Stomach (tissue), 8 donors: ENCODE measurements at regions not wholly inside any gene's neighbourhood (a gene's known extent, or its start where the extent isn't known, plus 50 kb on each side); places are given as distances from the start of the nearest gene placed in this dataset.
A peak's percentile ranks its signal among the peaks of the same experiment; 100 is the strongest.
"Not testable (repeated sequence)": the region's sequence is repeated elsewhere in the genome, so short reads cannot be mapped to it uniquely, and the experiment has no call there.

ENCODE experiments used
- DNase-seq, 2 donors: peaks; one replicate each; pipeline versions ENCODE4 v3.0.0 to v3.0.0-alpha.2; 2013 to 2019
- H3K27ac ChIP-seq, 5 donors: fragments of 200-600 bp in 4 of 5; sonication (generic) in 4 of 5; one replicate each; pipeline ENCODE4 v1.5.1; 2013 to 2019; ENCODE audit warnings: mild to moderate bottlenecking in 1 of 5, moderate library complexity in 1 of 5
- H3K27me3 ChIP-seq, 3 donors: fragments of 200-600 bp; sonication (generic); one replicate each; pipeline ENCODE4 v1.5.1; 2017 to 2019; ENCODE audit warnings: mixed run types in 1 of 3
- H3K36me3 ChIP-seq, 4 donors: fragments of 200-600 bp; sonication (generic); 1 replicate in 3 of 4; 2 replicates in 1 of 4; pipeline ENCODE4 v1.5.1; 2016 to 2019
- H3K4me1 ChIP-seq, 4 donors: fragments of 200-600 bp; sonication (generic); one replicate each; pipeline ENCODE4 v1.5.1; 2016 to 2019
- H3K4me3 ChIP-seq, 4 donors: fragments of 200-600 bp; sonication (generic) in 3 of 4; one replicate each; pipeline ENCODE4 v1.5.1; 2016 to 2019; ENCODE audit warnings: mild to moderate bottlenecking in 1 of 4
- H3K9me3 ChIP-seq, 4 donors: fragments of 200-600 bp; sonication (generic); one replicate each; pipeline ENCODE4 v1.5.1; 2016 to 2019
- EP300 ChIP-seq: sonication (generic); formaldehyde crosslinking; IDR thresholded peaks from one replicate; pipeline ENCODE4 v1.6.1; 2017; ENCODE audit warnings: antibody characterized with exemption
- POLR2A ChIP-seq, 4 donors: fragments of 450-650 bp; IDR thresholded peaks; one replicate each; pipeline ENCODE4 v1.6.1; 2016; ENCODE audit warnings: antibody characterized with exemption in 4 of 4, control low read depth in 2 of 4, mild to moderate bottlenecking in 1 of 4, moderate library complexity in 1 of 4
- POLR2AphosphoS5 ChIP-seq, 3 donors: sonication (generic); formaldehyde crosslinking; IDR thresholded peaks; one replicate each; pipeline ENCODE4 v1.6.1; 2016; ENCODE audit warnings: antibody characterized with exemption in 3 of 3
- WGBS, 5 donors: extraction: QIAGEN DNeasy Blood & Tissue Kit in 3 of 5; methylation state at CpG; one replicate each; pipeline versions ENCODE4 v1.1.5 to v1.1.7; 2013 to 2018; 5-methylcytosine and 5-hydroxymethylcytosine counted together
- intact Hi-C: fragments of 100-400 bp; cut with DNase I; formaldehyde crosslinking; loops from one replicate; pipeline ENCODE4 v1.15.1; 2023; ENCODE audit warnings: low total_unique reads
- TF ChIP-seq, protein P1 (sequence below), 7 experiments: fragments of 450-650 bp in 4 of 7; fragments of 200-600 bp in 3 of 7; sonication (generic) in 3 of 7; IDR thresholded peaks; one replicate each; pipeline ENCODE4 v1.5.1; 2016 to 2019; ENCODE audit warnings: antibody characterized with exemption in 7 of 7, control low read depth in 2 of 7, mild to moderate bottlenecking in 1 of 7
- donor health status: healthy with polysubstance abuse.
- donor health status: Bipolar disorder and iron deficiency.
- donor health status: healthy.

DNA sequence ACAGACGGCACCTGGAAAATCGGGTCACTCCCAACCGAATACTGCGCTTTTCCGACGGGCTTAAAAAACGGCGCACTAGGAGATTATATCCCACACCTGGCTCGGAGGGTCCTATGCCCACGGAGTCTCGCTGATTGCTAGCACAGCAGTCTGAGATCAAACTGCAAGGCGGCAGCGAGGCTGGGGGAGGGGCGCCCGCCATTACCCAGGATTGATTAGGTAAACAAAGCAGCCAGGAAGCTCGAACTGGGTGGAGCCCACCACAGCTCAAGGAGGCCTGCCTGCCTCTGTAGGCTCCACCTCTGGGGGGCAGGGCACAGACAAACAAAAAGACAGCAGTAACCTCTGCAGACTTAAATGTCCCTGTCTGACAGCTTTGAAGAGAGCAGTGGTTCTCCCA, 64.5 kb downstream of the SLC30A10 start:
- H3K4me3 ChIP-seq, DNase-seq, H3K27me3 ChIP-seq, H3K27ac ChIP-seq, H3K36me3 ChIP-seq, intact Hi-C loops, H3K4me1 ChIP-seq, H3K9me3 ChIP-seq: not testable (repeated sequence)
- 71 to 87% (median 81%) methylated on average over 12 to 16 of the region's 16 CpGs for WGBS, 5 donors

DNA sequence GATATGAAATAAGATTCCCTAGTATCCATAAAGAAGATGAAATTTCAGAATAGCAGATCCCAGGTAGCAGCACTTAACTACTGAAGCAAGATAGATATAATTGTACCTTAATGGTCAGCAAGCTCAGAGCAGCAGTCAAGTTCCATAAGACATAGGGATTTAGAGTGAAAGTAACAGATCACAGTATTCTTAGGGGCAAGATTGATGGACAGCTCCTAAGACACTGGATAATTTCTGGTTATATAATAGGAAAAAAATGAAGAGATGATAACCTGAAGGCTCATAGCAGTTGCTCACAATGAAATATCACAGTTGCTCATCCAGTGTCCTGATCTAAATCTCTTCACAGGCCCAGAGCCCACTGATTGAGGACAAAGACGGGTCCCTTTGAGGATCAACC, 66.0 kb downstream of the SLC30A10 start:
- Histone ChIP-seq H3K27ac (no peak overlapping the region), H3K9me3 (no peaks in the 10 kb centered on the region), H3K4me3 (no peak overlapping the region), H3K36me3 (no peaks in the 10 kb centered on the region), H3K27me3 (no peaks in the 10 kb centered on the region), H3K4me1 (no peaks in the 10 kb centered on the region)
- WGBS, 5 donors = 0 to 59% (median 43%) methylated on average over 1 of the region's 1 CpG
- TF ChIP-seq POLR2A (IDR thresholded peaks at IDR 0.05) = no peak
- TF ChIP-seq POLR2AphosphoS5 (IDR thresholded peaks at IDR 0.05) = no peak
- no peak for TF ChIP-seq EP300
- TF ChIP-seq, protein P1, sequence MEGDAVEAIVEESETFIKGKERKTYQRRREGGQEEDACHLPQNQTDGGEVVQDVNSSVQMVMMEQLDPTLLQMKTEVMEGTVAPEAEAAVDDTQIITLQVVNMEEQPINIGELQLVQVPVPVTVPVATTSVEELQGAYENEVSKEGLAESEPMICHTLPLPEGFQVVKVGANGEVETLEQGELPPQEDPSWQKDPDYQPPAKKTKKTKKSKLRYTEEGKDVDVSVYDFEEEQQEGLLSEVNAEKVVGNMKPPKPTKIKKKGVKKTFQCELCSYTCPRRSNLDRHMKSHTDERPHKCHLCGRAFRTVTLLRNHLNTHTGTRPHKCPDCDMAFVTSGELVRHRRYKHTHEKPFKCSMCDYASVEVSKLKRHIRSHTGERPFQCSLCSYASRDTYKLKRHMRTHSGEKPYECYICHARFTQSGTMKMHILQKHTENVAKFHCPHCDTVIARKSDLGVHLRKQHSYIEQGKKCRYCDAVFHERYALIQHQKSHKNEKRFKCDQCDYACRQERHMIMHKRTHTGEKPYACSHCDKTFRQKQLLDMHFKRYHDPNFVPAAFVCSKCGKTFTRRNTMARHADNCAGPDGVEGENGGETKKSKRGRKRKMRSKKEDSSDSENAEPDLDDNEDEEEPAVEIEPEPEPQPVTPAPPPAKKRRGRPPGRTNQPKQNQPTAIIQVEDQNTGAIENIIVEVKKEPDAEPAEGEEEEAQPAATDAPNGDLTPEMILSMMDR (IDR thresholded peaks at IDR 0.05) = no peak
- DNase-seq = no peak
- intact Hi-C loops = no loop called here

DNA sequence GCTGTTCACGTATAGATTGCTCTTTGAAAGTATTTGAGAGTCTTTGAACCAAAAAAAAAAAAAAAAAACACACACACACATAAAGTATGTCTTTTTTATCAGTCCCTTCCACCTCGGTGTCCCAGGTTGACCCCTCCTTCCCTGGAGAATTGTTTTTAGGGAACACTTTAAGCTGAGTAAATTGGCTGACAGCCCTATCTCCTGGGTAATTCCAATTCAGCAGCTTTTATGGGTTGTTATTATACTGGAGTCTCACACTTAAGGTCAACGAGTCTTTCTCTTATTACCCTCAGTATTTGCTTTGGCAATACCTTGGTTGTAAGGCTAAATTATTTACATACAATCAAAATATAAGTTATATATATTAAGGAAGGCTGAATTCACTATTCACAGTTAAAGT, 69.4 kb downstream of the SLC30A10 start:
- 27 to 39% (median 35%) methylated on average over 3 of the region's 3 CpGs for WGBS, 5 donors
- H3K27me3 ChIP-seq = no peaks in the 10 kb centered on the region
- H3K27ac ChIP-seq = no peak overlapping the region
- DNase-seq = no peak
- H3K36me3 ChIP-seq = no peaks in the 10 kb centered on the region
- TF ChIP-seq EP300 (no peak), POLR2AphosphoS5 (IDR thresholded peaks at IDR 0.05) (no peak), POLR2A (IDR thresholded peaks at IDR 0.05) (no peak)
- TF ChIP-seq, protein P1 (IDR thresholded peaks at IDR 0.05) = no peak
- H3K4me3 ChIP-seq = no peak overlapping the region
- intact Hi-C loops = no loop called here
- no peaks in the 10 kb centered on the region for H3K9me3 ChIP-seq
- no peaks in the 10 kb centered on the region for H3K4me1 ChIP-seq

DNA sequence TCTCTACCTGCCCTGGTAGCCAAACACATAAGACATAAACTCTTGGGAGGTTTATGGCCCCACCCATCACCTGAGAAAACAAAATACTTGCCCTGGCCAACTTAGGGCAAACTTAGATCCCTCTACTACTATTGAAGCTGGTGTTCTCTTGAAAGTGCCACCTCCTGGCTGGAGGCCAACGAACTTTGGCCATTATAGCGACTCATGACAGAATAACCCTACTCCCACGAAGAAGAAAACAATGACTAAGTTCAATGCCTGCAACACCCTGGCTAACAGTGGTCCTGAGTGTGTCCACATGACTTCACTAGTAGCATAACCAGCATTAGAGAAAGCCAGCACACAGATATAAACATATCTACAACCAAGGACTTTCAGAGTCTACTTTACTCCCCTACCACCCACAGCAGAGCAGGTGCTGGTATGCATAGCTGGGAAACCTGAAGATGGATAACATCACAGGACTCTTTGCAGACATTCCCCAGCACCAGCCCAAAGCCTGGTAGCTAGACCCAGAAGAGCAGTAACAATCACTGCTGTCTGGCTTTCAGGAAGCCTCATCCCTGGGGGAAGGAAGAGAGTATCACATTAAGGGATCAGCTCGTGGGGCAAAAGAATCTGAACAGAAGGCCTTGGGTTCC, 81.0 kb downstream of the SLC30A10 start:
- WGBS, 5 donors = 35 to 62% (median 51%) methylated on average over 4 of the region's 4 CpGs
- intact Hi-C loops = no loop called here
- H3K9me3 ChIP-seq = peaks cover 0 to 28% (median 3%) of the 10 kb centered on the region in 4 donors
- H3K4me1 ChIP-seq = no peaks in the 10 kb centered on the region
- H3K4me3 ChIP-seq = no peak overlapping the region
- TF ChIP-seq POLR2AphosphoS5 (IDR thresholded peaks at IDR 0.05) (no peak), POLR2A (IDR thresholded peaks at IDR 0.05) (no peak), EP300 (no peak)
- TF ChIP-seq, protein P1 (IDR thresholded peaks at IDR 0.05) = no peak
- no peaks in the 10 kb centered on the region for H3K27me3 ChIP-seq
- DNase-seq = peak in 1 of 2 donors; percentile 7
- no peaks in the 10 kb centered on the region for H3K36me3 ChIP-seq
- no peak overlapping the region for H3K27ac ChIP-seq

DNA sequence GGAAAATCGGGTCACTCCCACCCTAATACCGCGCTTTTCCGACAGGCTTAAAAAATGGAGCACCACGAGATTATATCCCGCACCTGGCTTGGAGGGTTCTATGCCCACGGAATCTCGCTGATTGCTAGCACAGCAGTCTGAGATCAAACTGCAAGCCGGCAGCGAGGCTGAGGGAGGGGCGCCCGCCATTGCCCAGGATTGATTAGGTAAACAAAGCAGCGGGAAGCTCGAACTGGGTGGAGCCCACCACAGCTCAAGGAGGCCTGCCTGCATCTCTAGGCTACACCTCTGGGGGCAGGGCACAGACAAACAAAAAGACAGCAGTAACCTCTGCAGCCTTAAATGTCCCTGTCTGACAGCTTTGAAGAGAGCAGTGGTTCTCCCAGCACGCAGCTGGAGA, 88.8 kb downstream of the SLC30A10 start:
- H3K36me3 ChIP-seq, H3K4me1 ChIP-seq, DNase-seq, H3K4me3 ChIP-seq, H3K27ac ChIP-seq, H3K9me3 ChIP-seq, intact Hi-C loops: not testable (repeated sequence)
- peaks cover 0 to 16% (median 0%) of the 10 kb centered on the region in 3 donors for H3K27me3 ChIP-seq
- 37 to 47% (median 43%) methylated on average over 14 to 15 of the region's 15 CpGs for WGBS, 5 donors
